BE2C (cell line): ENCODE measurements at regions not wholly inside any gene's neighbourhood (a gene's known extent, or its start where the extent isn't known, plus 50 kb on each side); places are given as distances from the start of the nearest gene placed in this dataset.

Experiments used
- DNase-seq: peaks from one replicate; pipeline ENCODE4 v3.0.0-alpha.2; 2020
- H3K27me3 ChIP-seq: fragments of 250-450 bp; sonication (Bioruptor Pico); 2 replicates; pipeline ENCODE4 v1.5.1; 2020; ENCODE audit warnings: mild to moderate bottlenecking
- H3K36me3 ChIP-seq: fragments of 250-450 bp; sonication (Bioruptor Pico); 2 replicates; pipeline ENCODE4 v1.5.1; 2020; ENCODE audit warnings: mild to moderate bottlenecking
- H3K4me1 ChIP-seq: fragments of 250-450 bp; sonication (Bioruptor Pico); 2 replicates; pipeline ENCODE4 v1.5.1; 2020
- H3K4me3 ChIP-seq: 2 replicates; pipeline ENCODE4 v1.5.1; 2011; ENCODE audit warnings: low read depth, low read length
- H3K9me3 ChIP-seq: fragments of 250-450 bp; sonication (Bioruptor Pico); 2 replicates; pipeline ENCODE4 v1.5.1; 2020
- CTCF ChIP-seq: IDR thresholded peaks from 2 replicates; pipeline ENCODE4 v1.5.1; 2012; ENCODE audit warnings: mild to moderate bottlenecking, low read depth, low read length

GRCh38 chr3:103927896-103928295, 1438.8 kb upstream of the ALCAM start:
- H3K4me1 ChIP-seq, result no peaks in the 10 kb centered on the region
- no peaks in the 10 kb centered on the region for H3K36me3 ChIP-seq
- no peaks in the 10 kb centered on the region for H3K9me3 ChIP-seq
- no peak overlapping the region for H3K4me3 ChIP-seq
- no peaks in the 10 kb centered on the region for H3K27me3 ChIP-seq
- DNase-seq, result no peak
- no peak for TF ChIP-seq CTCF

GRCh38 chr3:103937094-103937493, 1429.6 kb upstream of the ALCAM start:
- Histone ChIP-seq H3K4me1 (no peaks in the 10 kb centered on the region), H3K27me3 (no peaks in the 10 kb centered on the region), H3K36me3 (no peaks in the 10 kb centered on the region), H3K4me3 (no peak overlapping the region), H3K9me3 (no peaks in the 10 kb centered on the region)
- no peak for DNase-seq
- no peak for TF ChIP-seq CTCF

- no peak for TF ChIP-seq CTCF
- no peaks in the 10 kb centered on the region for H3K4me1 ChIP-seq
- H3K36me3 ChIP-seq, result no peaks in the 10 kb centered on the region
- no peaks in the 10 kb centered on the region for H3K9me3 ChIP-seq
- no peaks in the 10 kb centered on the region for H3K27me3 ChIP-seq
- no peak overlapping the region for H3K4me3 ChIP-seq
- no peak for DNase-seq
These were observed 1419.6 kb upstream of the ALCAM start for GRCh38 chr3:103947062-103947461.

- TF ChIP-seq CTCF, result no peak
- no peak for DNase-seq
- Histone ChIP-seq H3K27me3 (no peaks in the 10 kb centered on the region), H3K4me3 (no peak overlapping the region), H3K36me3 (no peaks in the 10 kb centered on the region), H3K9me3 (no peaks in the 10 kb centered on the region), H3K4me1 (no peaks in the 10 kb centered on the region)
These were observed 1417.0 kb upstream of the ALCAM start for GRCh38 chr3:103949693-103950092.

- Histone ChIP-seq H3K36me3 (no peaks in the 10 kb centered on the region), H3K27me3 (no peaks in the 10 kb centered on the region), H3K9me3 (no peaks in the 10 kb centered on the region), H3K4me3 (no peak overlapping the region), H3K4me1 (no peaks in the 10 kb centered on the region)
- no peak for DNase-seq
- TF ChIP-seq CTCF, result no peak
These were observed 1416.0 kb upstream of the ALCAM start for GRCh38 chr3:103950676-103951075.

- H3K36me3 ChIP-seq, result no peaks in the 10 kb centered on the region
- no peak for TF ChIP-seq CTCF
- no peak overlapping the region for H3K4me3 ChIP-seq
- no peak for DNase-seq
- H3K9me3 ChIP-seq, result no peaks in the 10 kb centered on the region
- no peaks in the 10 kb centered on the region for H3K27me3 ChIP-seq
- H3K4me1 ChIP-seq, result no peaks in the 10 kb centered on the region
These were observed 1412.9 kb upstream of the ALCAM start for GRCh38 chr3:103953796-103954195.
